ENCODE measurements at regions not wholly inside any gene's neighbourhood (a gene's known extent, or its start where the extent isn't known, plus 50 kb on each side); places are given as distances from the start of the nearest gene placed in this dataset.

GRCh38 chr2:104546537-104546936, 307.4 kb upstream of the POU3F3 start:
- H4K8ac ChIP-seq (replicated peaks; ENCODE audit: insufficient read length, low read depth, low read length), result no peak overlapping the region
- H2BK15ac ChIP-seq (ENCODE audit: low read depth, low read length), result no peak overlapping the region
- no peak overlapping the region for H2BK120ac ChIP-seq (ENCODE audit: low read depth, low read length, poor library complexity, severe bottlenecking)
- H3K4me1 Mint-ChIP-seq, result no peaks in the 10 kb centered on the region
- no peaks in the 10 kb centered on the region for H3K9me3 Mint-ChIP-seq
- no peak overlapping the region for H2AK5ac ChIP-seq (ENCODE audit: insufficient read length, low read length)
- H3K9ac ChIP-seq (ENCODE audit: extremely low read depth, insufficient read length, low read length), result no peak overlapping the region
- no peak overlapping the region for H2BK12ac ChIP-seq (ENCODE audit: insufficient read length, low read depth, low read length)
- WGBS (ENCODE audit: extremely low coverage, insufficient read length, low lambda C conversion rate), result no CpG with 5 or more reads among the region's 1 CpG
- no peak overlapping the region for H3K27ac Mint-ChIP-seq
- H3K36me3 Mint-ChIP-seq (ENCODE audit: insufficient read depth in 1 of 3, low read depth in 3 of 3), result peaks cover 0 to 2% (median 0%) of the 10 kb centered on the region in 3 experiments; a peak in 1 of 7 replicates
- H3K4me2 ChIP-seq (ENCODE audit: insufficient read depth, insufficient read length, low read length), result no peak overlapping the region
- H2AFZ ChIP-seq (ENCODE audit: low read length), result no peak overlapping the region
- H3K27me3 ChIP-seq (ENCODE audit: insufficient read depth, low read length), result no peaks in the 10 kb centered on the region
- H2BK5ac ChIP-seq (ENCODE audit: insufficient read length, low read length), result no peak overlapping the region
- no peaks in the 10 kb centered on the region for H3K9me3 ChIP-seq (ENCODE audit: control insufficient read depth, low read depth, low read length)
- no peaks in the 10 kb centered on the region for H4K20me1 ChIP-seq (ENCODE audit: control insufficient read depth, insufficient read depth, insufficient read length)
- no peak overlapping the region for H4K5ac ChIP-seq (ENCODE audit: insufficient read length, low read depth, low read length)
- no peaks in the 10 kb centered on the region for H3K23me2 ChIP-seq (ENCODE audit: insufficient read length, low read depth, low read length, poor library complexity, severe bottlenecking)
- H2BK20ac ChIP-seq (ENCODE audit: low read depth, low read length, poor library complexity, severe bottlenecking), result no peak overlapping the region
- no peak overlapping the region for H3K56ac ChIP-seq (ENCODE audit: insufficient read length, low read depth, low read length)
- H3K27ac ChIP-seq (ENCODE audit: insufficient read length, low read depth, low read length), result no peak overlapping the region
- H3K79me2 ChIP-seq (ENCODE audit: insufficient read depth, low read length), result no peaks in the 10 kb centered on the region
- no peaks in the 10 kb centered on the region for H3K79me1 ChIP-seq (ENCODE audit: insufficient read depth, low read depth, low read length, poor library complexity, severe bottlenecking)
- no peak overlapping the region for H3T11ph ChIP-seq (ENCODE audit: low read length)
- H3K14ac ChIP-seq (ENCODE audit: insufficient read depth, low read length), result no peak overlapping the region
- H4K91ac ChIP-seq (ENCODE audit: insufficient read length, low read depth, low read length), result no peak overlapping the region
- no peak overlapping the region for H3K4me3 Mint-ChIP-seq
- no peaks in the 10 kb centered on the region for H3K4me1 ChIP-seq (ENCODE audit: insufficient read depth, low read length)
- no peak for TF ChIP-seq CTCF (conservative IDR thresholded peaks at IDR 0.05)
- H3K4ac ChIP-seq (ENCODE audit: low read depth, low read length), result no peak overlapping the region
- no peak overlapping the region for H3K23ac ChIP-seq (ENCODE audit: insufficient read length, low read depth, low read length)
- no peak overlapping the region for H3K18ac ChIP-seq (ENCODE audit: insufficient read length, low read depth, low read length)
- DNase-seq, result no peak
- H3K27me3 Mint-ChIP-seq (ENCODE audit: low read depth), result no peaks in the 10 kb centered on the region; the same call in 1 of the 2 replicates

All from H9 (cell line).